Chondrocyte (in vitro differentiated cells): ENCODE measurements at regions not wholly inside any gene's neighbourhood (a gene's known extent, or its start where the extent isn't known, plus 50 kb on each side); places are given as distances from the start of the nearest gene placed in this dataset.
"Not testable (repeated sequence)": the region's sequence is repeated elsewhere in the genome, so short reads cannot be mapped to it uniquely, and the experiment has no call there.

Experiments used
- DNase-seq: peaks from one replicate; pipeline ENCODE4 v3.0.0; 2021; ENCODE audit warnings: mixed read lengths, low spot score
- H3K27ac Mint-ChIP-seq: one replicate; pipeline ENCODE4 v1.8.0; 2021; ENCODE audit warnings: mild to moderate bottlenecking, moderate library complexity, mixed read lengths; ENCODE audit not compliant: unreplicated experiment
- H3K27me3 Mint-ChIP-seq: 2 replicates; pipeline ENCODE4 v1.8.0; 2021; ENCODE audit warnings: low read depth, mixed read lengths
- H3K36me3 Mint-ChIP-seq: 2 replicates; pipeline ENCODE4 v1.8.0; 2021; ENCODE audit warnings: low read depth, mixed read lengths
- H3K4me1 Mint-ChIP-seq: 2 replicates; pipeline ENCODE4 v1.8.0; 2021; ENCODE audit warnings: low read depth, mild to moderate bottlenecking, mixed read lengths
- H3K4me3 Mint-ChIP-seq: one replicate; pipeline ENCODE4 v1.8.0; 2021; ENCODE audit warnings: mild to moderate bottlenecking, moderate library complexity, mixed read lengths; ENCODE audit not compliant: unreplicated experiment
- H3K9me3 Mint-ChIP-seq: 2 replicates; pipeline ENCODE4 v1.8.0; 2021; ENCODE audit warnings: low read depth, mixed read lengths
- CTCF ChIP-seq: fragments of 200-600 bp; sonication (generic); IDR thresholded peaks from 2 replicates; pipeline ENCODE4 v1.5.0; 2021; ENCODE audit warnings: antibody characterized with exemption, mild to moderate bottlenecking, moderate library complexity

GRCh38 chr1:192489748-192490147 is 85.8 kb upstream of the RGS1 start:
- H3K27ac Mint-ChIP-seq, result peak overlapping the region; percentile 84
- no peak overlapping the region for H3K4me3 Mint-ChIP-seq
- peaks cover 51% of the 10 kb centered on the region for H3K4me1 Mint-ChIP-seq
- H3K27me3 Mint-ChIP-seq, result no peaks in the 10 kb centered on the region
- peaks cover 4% of the 10 kb centered on the region for H3K9me3 Mint-ChIP-seq
- no peak for TF ChIP-seq CTCF
- no peak for DNase-seq
- H3K36me3 Mint-ChIP-seq, result no peaks in the 10 kb centered on the region

GRCh38 chr1:192491804-192492554 is 83.6 kb upstream of the RGS1 start:
- Mint-ChIP-seq H3K36me3 (no peaks in the 10 kb centered on the region), H3K9me3 (peaks cover 4% of the 10 kb centered on the region), H3K4me1 (peaks cover 48% of the 10 kb centered on the region), H3K27me3 (no peaks in the 10 kb centered on the region), H3K4me3 (no peak overlapping the region), H3K27ac (peak overlapping the region; percentile 43)
- no peak for DNase-seq
- TF ChIP-seq CTCF, result peak; percentile 61

GRCh38 chr1:192493584-192493983 is 82.0 kb upstream of the RGS1 start:
- TF ChIP-seq CTCF, result no peak
- no peak overlapping the region for H3K27ac Mint-ChIP-seq
- no peak overlapping the region for H3K4me3 Mint-ChIP-seq
- peaks cover 47% of the 10 kb centered on the region for H3K4me1 Mint-ChIP-seq
- no peaks in the 10 kb centered on the region for H3K27me3 Mint-ChIP-seq
- peaks cover 4% of the 10 kb centered on the region for H3K9me3 Mint-ChIP-seq
- no peak for DNase-seq
- H3K36me3 Mint-ChIP-seq, result no peaks in the 10 kb centered on the region

- Mint-ChIP-seq H3K4me1 (peaks cover 25% of the 10 kb centered on the region), H3K4me3 (no peak overlapping the region), H3K27me3 (no peaks in the 10 kb centered on the region), H3K9me3 (peaks cover 9% of the 10 kb centered on the region), H3K27ac (peak overlapping the region; percentile 50), H3K36me3 (peaks cover 5% of the 10 kb centered on the region)
- no peak for TF ChIP-seq CTCF
- DNase-seq, result no peak
Observed at GRCh38 chr1:192496369-192497056, 79.1 kb upstream of the RGS1 start.

- H3K9me3 Mint-ChIP-seq, result peaks cover 9% of the 10 kb centered on the region
- no peaks in the 10 kb centered on the region for H3K27me3 Mint-ChIP-seq
- peaks cover 5% of the 10 kb centered on the region for H3K36me3 Mint-ChIP-seq
- H3K27ac Mint-ChIP-seq, result no peak overlapping the region
- peaks cover 18% of the 10 kb centered on the region for H3K4me1 Mint-ChIP-seq
- no peak for DNase-seq
- no peak overlapping the region for H3K4me3 Mint-ChIP-seq
- no peak for TF ChIP-seq CTCF
Observed at GRCh38 chr1:192497214-192497794, 78.3 kb upstream of the RGS1 start.

GRCh38 chr1:192498092-192498491 is 77.5 kb upstream of the RGS1 start:
- not testable (repeated sequence) for H3K27me3 Mint-ChIP-seq, H3K36me3 Mint-ChIP-seq, H3K27ac Mint-ChIP-seq, DNase-seq, H3K9me3 Mint-ChIP-seq, H3K4me3 Mint-ChIP-seq
- H3K4me1 Mint-ChIP-seq, result peaks cover 14% of the 10 kb centered on the region

- H3K27ac Mint-ChIP-seq, H3K27me3 Mint-ChIP-seq, H3K9me3 Mint-ChIP-seq, H3K4me3 Mint-ChIP-seq, H3K36me3 Mint-ChIP-seq: not testable (repeated sequence)
- peak; percentile 94 for DNase-seq
- H3K4me1 Mint-ChIP-seq, result peaks cover 14% of the 10 kb centered on the region
Observed at GRCh38 chr1:192499061-192499581, 76.5 kb upstream of the RGS1 start.
